Loucy (cell line): ENCODE measurements at regions not wholly inside any gene's neighbourhood (a gene's known extent, or its start where the extent isn't known, plus 50 kb on each side); places are given as distances from the start of the nearest gene placed in this dataset.

Experiments used
- H2AFZ ChIP-seq: fragments of 200-600 bp; sonication (generic); 2 replicates; pipeline ENCODE4 v1.6.0; 2016; ENCODE audit warnings: antibody characterized with exemption, mild to moderate bottlenecking, low read length, moderate library complexity
- H3F3A ChIP-seq: fragments of 200-600 bp; 2 replicates; pipeline ENCODE4 v1.6.0; 2016; ENCODE audit warnings: antibody characterized with exemption, low read depth, mild to moderate bottlenecking
- H3K27me3 ChIP-seq: fragments of 200-600 bp; sonication (generic); 2 replicates; pipeline ENCODE4 v1.6.1; 2014; ENCODE audit warnings: low read length, mild to moderate bottlenecking; ENCODE audit not compliant: insufficient read depth, poor library complexity, severe bottlenecking
- H3K36me3 ChIP-seq: fragments of 200-600 bp; sonication (generic); 2 replicates; pipeline ENCODE4 v1.6.1; 2016; ENCODE audit warnings: low read length; ENCODE audit not compliant: insufficient read depth
- H3K4me1 ChIP-seq: fragments of 200-600 bp; sonication (generic); 2 replicates; pipeline ENCODE4 v1.5.1; 2014; ENCODE audit warnings: low read length, mild to moderate bottlenecking; ENCODE audit not compliant: insufficient read depth, poor library complexity, severe bottlenecking
- H3K4me2 ChIP-seq: fragments of 200-600 bp; sonication (generic); 2 replicates; pipeline ENCODE4 v1.6.0; 2014; ENCODE audit warnings: antibody characterized with exemption, low read length, low read depth, mild to moderate bottlenecking; ENCODE audit not compliant: poor library complexity, severe bottlenecking
- H3K4me3 ChIP-seq: fragments of 200-600 bp; sonication (generic); 2 replicates; pipeline ENCODE4 v1.5.1; 2014; ENCODE audit warnings: low read length, mild to moderate bottlenecking, mixed read lengths; ENCODE audit not compliant: poor library complexity, severe bottlenecking
- H3K79me2 ChIP-seq: fragments of 200-600 bp; sonication (generic); 2 replicates; pipeline ENCODE4 v1.6.1; 2014; ENCODE audit warnings: low read length; ENCODE audit not compliant: insufficient read depth
- H3K9ac ChIP-seq: fragments of 200-600 bp; sonication (generic); 2 replicates; pipeline ENCODE4 v1.6.0; 2014; ENCODE audit warnings: mild to moderate bottlenecking, low read depth, low read length, moderate library complexity; ENCODE audit not compliant: poor library complexity, severe bottlenecking
- H3K9me2 ChIP-seq: fragments of 200-600 bp; sonication (generic); replicated peaks from 2 replicates; pipeline ENCODE4 v1.6.1; 2016; ENCODE audit warnings: low read depth, low read length, mixed read lengths
- H3K9me3 ChIP-seq: fragments of 200-600 bp; sonication (generic); 2 replicates; pipeline ENCODE4 v1.6.1; 2014; ENCODE audit warnings: mild to moderate bottlenecking, antibody characterized with exemption, low read length, low read depth; ENCODE audit not compliant: insufficient read depth
- H4K20me1 ChIP-seq: fragments of 200-600 bp; sonication (generic); 2 replicates; pipeline ENCODE4 v1.6.0; 2014; ENCODE audit warnings: antibody characterized with exemption, low read length, mild to moderate bottlenecking; ENCODE audit not compliant: insufficient read depth, poor library complexity, severe bottlenecking
- CTCF ChIP-seq: fragments of 200-600 bp; sonication (generic); conservative IDR thresholded peaks from 2 replicates; pipeline ENCODE4 v1.5.1; 2014; ENCODE audit warnings: mild to moderate bottlenecking, antibody characterized with exemption, low read length
- EZH2phosphoT487 ChIP-seq: fragments of 200-600 bp; IDR thresholded peaks from 2 replicates; pipeline ENCODE4 v1.6.1; 2018; ENCODE audit warnings: antibody characterized with exemption, mild to moderate bottlenecking, moderate library complexity, borderline replicate concordance

DNA sequence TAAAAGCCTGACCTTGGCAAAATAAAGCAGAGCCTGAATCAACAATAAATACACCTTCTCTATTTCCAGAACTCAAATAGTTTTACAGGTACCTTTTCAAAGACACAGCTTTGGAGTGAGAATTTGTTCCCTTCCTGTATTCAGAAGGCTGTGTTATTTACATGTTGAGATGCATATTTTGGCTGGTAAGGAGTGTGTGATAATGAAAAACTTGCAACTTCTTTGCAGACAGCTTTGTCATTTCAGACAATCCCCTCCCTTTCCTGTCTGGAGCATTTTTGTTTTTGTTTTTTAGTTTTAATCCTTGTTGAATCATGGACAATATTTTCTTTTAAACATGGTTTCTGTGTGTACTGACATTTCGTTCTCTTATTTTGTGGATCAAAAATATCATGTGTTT, 493.8 kb downstream of the FAT4 start:
- Histone ChIP-seq H3K4me2 (no peak overlapping the region), H3K4me1 (no peaks in the 10 kb centered on the region), H3K27me3 (no peaks in the 10 kb centered on the region), H3K36me3 (no peaks in the 10 kb centered on the region), H3K79me2 (no peaks in the 10 kb centered on the region), H3K9me3 (no peaks in the 10 kb centered on the region), H3K9me2 (no peaks in the 10 kb centered on the region), H2AFZ (no peak overlapping the region), H3K4me3 (no peak overlapping the region), H4K20me1 (no peaks in the 10 kb centered on the region), H3K9ac (no peak overlapping the region), H3F3A (no peaks in the 10 kb centered on the region)
- TF ChIP-seq EZH2phosphoT487 (no peak), CTCF (no peak)

DNA sequence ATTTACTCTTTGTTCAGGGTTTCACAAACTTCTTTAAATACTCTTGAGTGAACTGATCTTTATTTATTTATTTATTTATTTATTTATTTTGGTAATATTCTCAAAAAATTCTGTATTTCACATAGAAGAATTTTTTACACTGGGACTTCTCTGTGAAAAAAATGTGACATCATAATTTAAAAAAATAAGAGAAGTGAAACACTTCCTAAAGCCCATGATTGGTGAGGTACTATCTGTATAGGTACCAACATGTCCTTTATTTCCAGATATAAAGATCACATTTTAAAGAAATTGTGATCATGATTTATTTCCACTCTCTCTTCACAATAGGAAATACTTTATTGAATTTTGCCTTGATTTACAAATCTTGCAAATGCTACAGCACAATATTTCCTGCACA, 497.1 kb downstream of the FAT4 start:
- no peak overlapping the region for H3K9ac ChIP-seq
- H3K4me3 ChIP-seq = no peak overlapping the region
- no peaks in the 10 kb centered on the region for H3K79me2 ChIP-seq
- H3K36me3 ChIP-seq = no peaks in the 10 kb centered on the region
- H3K9me2 ChIP-seq = no peaks in the 10 kb centered on the region
- H3K9me3 ChIP-seq = no peaks in the 10 kb centered on the region
- no peaks in the 10 kb centered on the region for H3K27me3 ChIP-seq
- no peak overlapping the region for H2AFZ ChIP-seq
- no peaks in the 10 kb centered on the region for H3F3A ChIP-seq
- no peaks in the 10 kb centered on the region for H3K4me1 ChIP-seq
- TF ChIP-seq CTCF (no peak), EZH2phosphoT487 (no peak)
- no peak overlapping the region for H3K4me2 ChIP-seq
- no peaks in the 10 kb centered on the region for H4K20me1 ChIP-seq

DNA sequence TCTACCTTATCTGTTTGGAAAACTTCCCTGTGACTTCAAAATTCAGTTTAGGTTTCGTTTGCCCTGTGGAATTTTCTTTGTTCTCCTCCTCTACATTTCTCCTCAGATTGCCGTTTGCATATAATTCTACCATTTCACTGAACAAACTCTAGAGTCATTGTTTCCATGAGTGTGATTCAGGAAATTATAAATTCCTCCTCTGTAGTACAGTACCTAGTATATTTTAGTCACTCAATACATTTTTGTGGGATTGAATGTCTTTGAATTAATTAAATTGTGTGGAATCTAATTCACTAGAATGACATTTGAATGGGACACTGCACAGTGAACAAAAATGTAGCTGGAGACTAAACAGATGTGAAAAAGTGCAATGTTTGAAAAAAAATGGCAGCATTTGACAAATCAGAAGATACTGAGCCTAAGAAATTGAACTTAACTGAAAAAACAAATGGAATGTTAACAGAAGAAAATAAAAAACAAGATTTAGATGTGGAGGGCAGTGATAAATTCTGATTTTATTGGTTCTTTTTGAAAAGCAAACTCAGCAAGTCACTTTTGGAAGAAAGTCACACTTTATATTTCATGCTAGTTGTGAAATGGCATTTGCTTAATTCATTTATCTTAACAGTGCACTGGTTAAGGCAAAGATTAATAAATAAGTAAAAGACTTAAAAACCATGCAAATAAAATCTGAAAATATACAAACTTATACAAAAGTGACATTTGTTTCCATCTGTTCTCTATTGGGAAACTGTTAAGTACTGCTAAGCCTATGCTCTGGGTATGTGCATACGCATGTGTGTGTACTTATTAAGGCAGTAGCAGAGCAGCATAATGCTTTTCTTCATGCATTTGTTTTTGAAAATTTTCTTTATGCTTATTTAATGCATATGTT, 512.3 kb downstream of the FAT4 start:
- H3K27me3 ChIP-seq = no peaks in the 10 kb centered on the region
- no peaks in the 10 kb centered on the region for H3K79me2 ChIP-seq
- H3K36me3 ChIP-seq = no peaks in the 10 kb centered on the region
- no peak overlapping the region for H3K9ac ChIP-seq
- H3K4me3 ChIP-seq = no peak overlapping the region
- no peaks in the 10 kb centered on the region for H4K20me1 ChIP-seq
- no peaks in the 10 kb centered on the region for H3K9me2 ChIP-seq
- no peaks in the 10 kb centered on the region for H3F3A ChIP-seq
- no peaks in the 10 kb centered on the region for H3K4me1 ChIP-seq
- 0 out of 2 replicates have a peak, but pooled peaks cover 3% of the 10 kb centered on the region for H3K9me3 ChIP-seq
- H3K4me2 ChIP-seq = no peak overlapping the region
- no peak overlapping the region for H2AFZ ChIP-seq
- no peak for TF ChIP-seq EZH2phosphoT487
- no peak for TF ChIP-seq CTCF
